A673 (cell line): ENCODE measurements at regions not wholly inside any gene's neighbourhood (a gene's known extent, or its start where the extent isn't known, plus 50 kb on each side); places are given as distances from the start of the nearest gene placed in this dataset.

Experiments used
- BruUV-seq: library from RNA; stranded (reverse); fragments of 400-500 nt; replicated peaks from 2 replicates; lab custom pipeline; 2021; lab: Mats Ljungman, UMichigan
- CTCF ChIA-PET: fragments of 300-600 bp; sonication (Branson Sonifier 250); formaldehyde crosslinking; loops from one replicate; lab custom pipeline; 2022; ENCODE audit warnings: antibody characterized with exemption; lab: Charles Lee
- POLR2A ChIA-PET: fragments of 300-600 bp; sonication (Branson Sonifier 250); formaldehyde crosslinking; loops from one replicate; lab custom pipeline; 2022; ENCODE audit warnings: antibody characterized with exemption; ENCODE audit not compliant: low non-redundant PET; lab: Charles Lee
- DNase-seq: peaks from one replicate; pipeline ENCODE4 v3.0.0-alpha.2; 2015; ENCODE audit warnings: low spot score
- H3K27ac ChIP-seq: fragments of 200-600 bp; sonication (generic); 2 replicates; pipeline ENCODE4 v1.5.1; 2016; ENCODE audit warnings: mixed run types, low read depth, mild to moderate bottlenecking, mixed read lengths, antibody characterized with exemption, low read length; ENCODE audit not compliant: poor library complexity, severe bottlenecking
- H3K27me3 ChIP-seq: fragments of 200-600 bp; sonication (generic); replicated peaks from 2 replicates; pipeline ENCODE4 v1.6.1; 2017; ENCODE audit warnings: mixed run types, low read depth, mild to moderate bottlenecking, mixed read lengths, antibody characterized with exemption, low read length; ENCODE audit not compliant: insufficient read depth, poor library complexity
- H3K36me3 ChIP-seq: fragments of 200-600 bp; sonication (generic); 2 replicates; pipeline ENCODE4 v1.6.1; 2016; ENCODE audit warnings: mixed run types, mild to moderate bottlenecking, mixed read lengths, antibody characterized with exemption, low read length; ENCODE audit not compliant: insufficient read depth, poor library complexity, severe bottlenecking
- H3K4me1 ChIP-seq: fragments of 200-600 bp; sonication (generic); 2 replicates; pipeline ENCODE4 v1.6.1; 2017; ENCODE audit warnings: mixed run types, mild to moderate bottlenecking, mixed read lengths, antibody characterized with exemption, low read length; ENCODE audit not compliant: insufficient read depth, poor library complexity, severe bottlenecking
- H3K4me3 ChIP-seq: fragments of 200-600 bp; sonication (generic); 2 replicates; pipeline ENCODE4 v1.5.1; 2016; ENCODE audit warnings: low read depth, mixed run types, mild to moderate bottlenecking, mixed read lengths, low read length; ENCODE audit not compliant: poor library complexity, severe bottlenecking
- H3K9me3 ChIP-seq: fragments of 200-600 bp; sonication (generic); 2 replicates; pipeline ENCODE4 v1.6.1; 2016; ENCODE audit warnings: mixed run types, low read depth, mild to moderate bottlenecking, mixed read lengths, antibody characterized with exemption, low read length; ENCODE audit not compliant: poor library complexity, severe bottlenecking
- CTCF ChIP-seq: fragments of 300-800, 200-600 bp; sonication (generic); conservative IDR thresholded peaks from 2 replicates; pipeline ENCODE4 v1.5.1; 2017; ENCODE audit warnings: low read depth, mild to moderate bottlenecking, antibody characterized with exemption, low read length, moderate library complexity, mixed read lengths
- EZH2 ChIP-seq: fragments of 200-600 bp; sonication (generic); IDR thresholded peaks from 2 replicates; pipeline ENCODE4 v1.6.1; 2017; ENCODE audit warnings: borderline replicate concordance, low read depth, mild to moderate bottlenecking, mixed read lengths, antibody characterized with exemption, low read length; ENCODE audit not compliant: poor library complexity, severe bottlenecking
- intact Hi-C: fragments of 100-400 bp; cut with micrococcal nuclease; formaldehyde crosslinking; loops from one replicate; pipeline ENCODE4 v1.10.0; 2022; ENCODE audit not compliant: unreplicated experiment

- CTCF ChIA-PET = no interaction called here
- Histone ChIP-seq H3K36me3 (no peaks in the 10 kb centered on the region), H3K4me3 (no peak overlapping the region), H3K9me3 (no peaks in the 10 kb centered on the region), H3K27me3 (peaks cover 9% of the 10 kb centered on the region), H3K4me1 (no peaks in the 10 kb centered on the region), H3K27ac (no peak overlapping the region)
- intact Hi-C loops = no loop called here
- no peak for DNase-seq
- POLR2A ChIA-PET = no interaction called here
- TF ChIP-seq EZH2 = no peak
- TF ChIP-seq CTCF = no peak
- BruUV-seq = no TSS peak
Measured at GRCh38 chr2:239804161-239805042, 220.7 kb downstream of the NDUFA10 start.

GRCh38 chr2:239803766-239804115, 221.4 kb downstream of the NDUFA10 start:
- Histone ChIP-seq H3K4me3 (no peak overlapping the region), H3K9me3 (no peaks in the 10 kb centered on the region), H3K36me3 (no peaks in the 10 kb centered on the region), H3K4me1 (no peaks in the 10 kb centered on the region), H3K27ac (no peak overlapping the region), H3K27me3 (peaks cover 11% of the 10 kb centered on the region)
- DNase-seq = no peak
- CTCF ChIA-PET = no interaction called here
- POLR2A ChIA-PET = no interaction called here
- intact Hi-C loops = no loop called here
- no peak for TF ChIP-seq EZH2
- no peak for TF ChIP-seq CTCF
- no TSS peak for BruUV-seq

- H3K9me3 ChIP-seq = no peaks in the 10 kb centered on the region
Measured at GRCh38 chr2:239803102-239803765, 221.9 kb downstream of the NDUFA10 start.

More at GRCh38 chr2:239803102-239803765, 221.9 kb downstream of the NDUFA10 start:
- peaks cover 11% of the 10 kb centered on the region for H3K27me3 ChIP-seq
- no peak overlapping the region for H3K27ac ChIP-seq
- BruUV-seq = no TSS peak
- CTCF ChIA-PET = interaction anchor here (0.7 kb wide), 1 partner anchor 18 kb away, joined by 3 read pairs; no protein-coding TSS in a partner anchor
- POLR2A ChIA-PET = no interaction called here
- no peak for DNase-seq
- intact Hi-C loops = no loop called here
- no peak for TF ChIP-seq CTCF
- H3K36me3 ChIP-seq = no peaks in the 10 kb centered on the region
- no peak overlapping the region for H3K4me3 ChIP-seq
- no peaks in the 10 kb centered on the region for H3K4me1 ChIP-seq
